ENCODE measurements at regions not wholly inside any gene's neighbourhood (a gene's known extent, or its start where the extent isn't known, plus 50 kb on each side); places are given as distances from the start of the nearest gene placed in this dataset.
"Not testable (repeated sequence)": the region's sequence is repeated elsewhere in the genome, so short reads cannot be mapped to it uniquely, and the experiment has no call there.

DNA sequence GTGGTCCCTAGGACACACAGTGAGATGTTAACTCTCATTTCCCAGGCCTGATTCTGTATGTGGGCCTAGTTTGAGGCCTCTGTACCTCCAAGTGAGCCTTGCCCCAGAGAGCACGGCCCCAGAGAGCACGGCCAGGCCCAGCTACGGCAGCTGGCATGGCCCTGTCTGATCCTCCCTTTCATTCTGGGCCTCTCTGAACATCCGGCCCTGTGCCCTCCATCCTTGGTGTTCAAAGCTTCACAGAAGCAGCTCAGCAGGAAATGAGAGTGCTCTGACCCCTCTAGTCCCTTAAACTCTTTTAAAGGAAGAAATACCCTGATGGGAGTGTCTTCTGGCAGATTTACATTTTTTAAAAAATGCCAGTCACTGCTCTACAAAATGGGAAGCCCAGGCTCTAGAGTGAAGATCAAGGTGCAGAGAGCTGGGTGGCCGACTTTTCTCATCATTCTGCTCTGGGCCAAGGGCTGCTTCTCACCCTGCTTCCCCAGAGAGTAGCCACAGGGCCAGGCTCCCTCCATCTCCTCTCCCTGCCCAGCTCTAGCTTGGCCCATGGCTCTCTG is 171.9 kb downstream of the RPS24 start:
- no peaks in the 10 kb centered on the region for H3K36me3 Mint-ChIP-seq
- H3K27me3 Mint-ChIP-seq: no peaks in the 10 kb centered on the region
- peaks cover 12% of the 10 kb centered on the region for H3K4me1 Mint-ChIP-seq
- H3K27ac Mint-ChIP-seq: peak overlapping the region; percentile 59
- DNase-seq: no peak
- no peak overlapping the region for H3K4me3 Mint-ChIP-seq
- no peaks in the 10 kb centered on the region for H3K9me3 Mint-ChIP-seq

DNA sequence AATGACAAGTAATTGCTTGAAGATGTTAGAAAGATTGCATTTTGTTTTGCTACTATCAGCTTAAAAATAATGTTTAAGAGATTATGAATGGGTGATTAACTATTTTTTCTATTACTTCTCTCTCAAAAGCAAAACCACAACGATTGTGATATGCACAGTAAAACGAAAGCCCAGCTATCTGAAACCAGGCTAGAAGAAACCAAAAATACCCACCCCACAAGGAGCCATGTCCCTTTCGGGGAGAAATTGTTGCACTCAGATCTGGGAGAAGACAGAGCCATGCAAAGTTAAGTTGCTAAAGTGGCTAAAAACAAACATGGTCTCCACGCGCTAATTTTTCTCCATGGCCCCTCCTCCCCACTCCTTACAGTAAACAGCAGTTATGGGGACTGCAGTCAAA is 173.6 kb downstream of the RPS24 start:
- H3K9me3 Mint-ChIP-seq: no peaks in the 10 kb centered on the region
- H3K36me3 Mint-ChIP-seq: no peaks in the 10 kb centered on the region
- no peak overlapping the region for H3K4me3 Mint-ChIP-seq
- H3K27me3 Mint-ChIP-seq: no peaks in the 10 kb centered on the region
- H3K27ac Mint-ChIP-seq: no peak overlapping the region
- no peak for DNase-seq
- peaks cover 12% of the 10 kb centered on the region for H3K4me1 Mint-ChIP-seq

DNA sequence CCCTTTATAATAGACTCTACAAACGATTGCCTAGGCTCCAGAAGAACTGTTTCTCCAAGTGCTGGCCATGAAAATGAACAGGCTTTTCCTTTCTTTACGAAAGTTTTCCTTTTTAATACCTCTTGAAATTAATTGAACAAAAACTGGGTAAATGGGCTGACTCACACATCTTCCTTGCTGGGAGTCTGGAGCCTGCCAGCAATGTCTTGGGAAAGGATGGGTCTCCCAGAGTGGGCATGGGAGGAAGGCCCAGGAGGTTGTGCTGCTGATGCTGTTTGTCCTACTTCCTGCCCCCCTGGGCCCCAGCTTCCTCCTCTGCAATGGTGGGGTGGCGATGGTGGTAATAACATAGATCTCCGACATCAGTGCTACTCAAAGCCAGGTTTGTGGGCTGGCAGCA is 174.1 kb downstream of the RPS24 start:
- Mint-ChIP-seq H3K27me3 (no peaks in the 10 kb centered on the region), H3K36me3 (no peaks in the 10 kb centered on the region), H3K4me3 (no peak overlapping the region), H3K9me3 (no peaks in the 10 kb centered on the region), H3K27ac (no peak overlapping the region), H3K4me1 (peaks cover 12% of the 10 kb centered on the region)
- DNase-seq: no peak

DNA sequence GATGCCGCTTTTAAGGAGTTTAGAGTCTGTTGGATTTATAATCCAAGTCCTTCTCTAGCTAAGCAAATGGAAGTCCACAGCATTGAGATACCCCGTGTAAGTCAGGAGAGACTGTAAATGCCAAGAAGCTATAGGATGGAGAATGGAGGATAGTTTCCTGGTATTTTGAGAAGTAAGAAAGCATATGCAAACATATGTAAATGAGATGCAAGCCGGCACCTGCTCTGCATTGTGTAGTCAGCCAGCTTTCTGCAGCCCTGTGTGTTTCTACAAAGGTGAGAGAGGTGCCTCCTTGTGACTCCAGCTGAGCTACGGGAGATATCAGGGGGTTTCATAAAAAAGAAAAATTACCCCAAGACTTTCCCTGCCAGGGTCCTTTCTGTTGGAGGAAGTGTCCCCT is 176.3 kb downstream of the RPS24 start:
- Mint-ChIP-seq H3K27me3 (no peaks in the 10 kb centered on the region), H3K36me3 (no peaks in the 10 kb centered on the region), H3K27ac (no peak overlapping the region), H3K4me1 (peaks cover 15% of the 10 kb centered on the region), H3K9me3 (no peaks in the 10 kb centered on the region), H3K4me3 (no peak overlapping the region)
- DNase-seq: no peak

DNA sequence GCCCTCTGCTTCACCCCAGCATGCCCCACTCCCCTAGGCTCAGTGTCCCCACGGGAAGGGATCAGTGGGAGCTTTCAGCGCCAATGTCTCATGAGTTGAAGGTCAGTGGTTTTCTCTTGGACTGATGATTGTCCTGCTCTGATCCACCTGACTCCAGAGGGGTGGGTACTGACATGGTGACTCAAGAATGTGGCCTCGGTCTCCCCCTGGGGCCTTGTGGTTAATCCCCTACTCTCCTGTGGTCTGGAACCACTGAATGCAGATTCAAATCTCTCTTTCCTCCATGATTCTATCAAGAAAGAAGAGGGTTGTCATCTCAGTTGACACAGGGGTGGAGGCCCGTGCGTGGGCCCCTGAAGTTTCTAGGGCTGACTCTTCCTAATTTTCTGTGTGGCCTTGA is 176.9 kb downstream of the RPS24 start:
- Mint-ChIP-seq H3K9me3 (no peaks in the 10 kb centered on the region), H3K4me3 (no peak overlapping the region), H3K4me1 (peaks cover 15% of the 10 kb centered on the region), H3K27ac (no peak overlapping the region), H3K27me3 (no peaks in the 10 kb centered on the region), H3K36me3 (no peaks in the 10 kb centered on the region)
- no peak for DNase-seq

DNA sequence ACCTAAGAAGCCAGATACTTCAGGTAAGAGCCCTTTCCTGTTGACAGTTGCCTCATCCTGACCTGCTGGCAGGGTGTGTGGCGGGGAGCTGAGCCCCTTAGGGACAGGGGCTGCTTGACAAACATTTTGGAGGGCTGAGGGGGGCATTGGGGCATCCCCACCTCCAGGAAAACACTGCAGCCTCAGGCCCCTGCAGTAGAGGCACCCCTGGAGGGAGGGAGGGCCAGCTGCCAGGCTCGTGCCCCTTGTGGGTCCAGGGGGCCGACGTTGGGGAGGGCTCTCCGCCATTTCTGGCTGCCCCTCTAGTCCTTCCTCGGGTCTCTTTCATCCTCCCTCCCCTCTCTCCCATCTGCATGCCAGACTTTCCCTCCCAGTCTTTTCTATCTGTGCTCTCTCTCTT is 177.3 kb downstream of the RPS24 start:
- Mint-ChIP-seq H3K36me3 (no peaks in the 10 kb centered on the region), H3K27me3 (no peaks in the 10 kb centered on the region), H3K4me1 (peaks cover 15% of the 10 kb centered on the region), H3K9me3 (no peaks in the 10 kb centered on the region), H3K4me3 (no peak overlapping the region), H3K27ac (no peak overlapping the region)
- no peak for DNase-seq

DNA sequence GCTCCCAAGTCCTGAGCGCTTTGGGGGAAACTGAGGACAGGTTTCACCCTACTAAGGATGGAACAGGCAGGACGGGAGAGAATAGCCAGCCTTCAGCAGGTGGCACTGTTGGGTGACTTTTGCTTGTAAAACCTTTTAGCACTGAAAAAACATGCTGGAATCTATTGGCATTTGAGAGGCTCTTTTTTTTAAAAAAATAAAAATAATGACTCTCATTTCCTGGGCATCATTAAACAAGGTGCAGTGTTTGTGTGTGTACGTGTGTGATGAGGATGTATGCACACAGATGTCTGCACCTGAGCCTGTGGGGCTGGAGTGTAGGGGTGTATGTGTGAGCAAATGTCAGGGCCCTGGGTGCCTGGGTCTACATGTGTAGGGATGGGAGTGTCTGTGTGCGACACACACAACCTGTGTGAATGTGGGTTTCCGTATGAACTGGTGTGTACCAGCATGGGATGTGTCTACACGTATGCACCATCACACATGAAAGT is 177.9 kb downstream of the RPS24 start:
- H3K4me1 Mint-ChIP-seq: peaks cover 17% of the 10 kb centered on the region
- no peak overlapping the region for H3K27ac Mint-ChIP-seq
- no peak for DNase-seq
- H3K27me3 Mint-ChIP-seq: no peaks in the 10 kb centered on the region
- no peaks in the 10 kb centered on the region for H3K36me3 Mint-ChIP-seq
- no peak overlapping the region for H3K4me3 Mint-ChIP-seq
- no peaks in the 10 kb centered on the region for H3K9me3 Mint-ChIP-seq

DNA sequence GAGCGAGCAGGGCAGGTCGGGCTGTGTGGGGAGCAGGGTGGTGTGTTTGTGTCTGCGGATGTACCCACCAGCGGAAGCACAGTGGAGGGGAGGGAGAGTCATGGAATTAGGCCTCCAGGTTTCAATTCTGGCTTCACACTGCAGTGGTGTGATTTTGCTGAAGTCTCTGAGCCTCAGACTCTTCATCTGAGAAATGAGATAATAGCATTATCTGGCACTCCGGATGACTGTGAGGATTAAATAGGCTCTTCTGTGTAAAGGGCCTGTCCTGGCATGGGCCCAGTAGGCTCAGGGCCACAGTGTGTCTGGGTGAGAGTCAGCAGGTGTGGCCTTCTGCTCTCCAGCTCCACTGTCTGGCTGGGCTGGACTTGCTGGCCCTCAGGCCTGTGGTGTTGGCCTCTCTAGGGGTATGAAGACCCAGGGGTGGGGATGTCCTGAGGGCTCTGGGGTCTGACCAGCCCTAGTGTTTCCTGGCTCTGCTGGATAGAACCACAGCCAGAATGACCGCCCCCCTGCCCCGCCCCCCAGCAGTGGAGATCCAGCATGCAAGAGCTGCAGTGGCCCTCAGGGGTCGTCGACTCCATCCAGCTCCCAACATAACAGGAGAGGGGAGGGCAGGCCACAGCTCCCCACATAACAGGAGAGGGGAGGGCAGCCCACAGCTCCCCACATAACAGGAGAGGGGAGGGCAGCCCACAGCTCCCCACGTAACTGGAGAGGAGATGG is 178.6 kb downstream of the RPS24 start:
- Mint-ChIP-seq H3K9me3 (no peaks in the 10 kb centered on the region), H3K27ac (no peak overlapping the region), H3K36me3 (no peaks in the 10 kb centered on the region), H3K4me3 (no peak overlapping the region), H3K4me1 (peaks cover 15% of the 10 kb centered on the region), H3K27me3 (peaks cover 3% of the 10 kb centered on the region)
- DNase-seq: no peak

DNA sequence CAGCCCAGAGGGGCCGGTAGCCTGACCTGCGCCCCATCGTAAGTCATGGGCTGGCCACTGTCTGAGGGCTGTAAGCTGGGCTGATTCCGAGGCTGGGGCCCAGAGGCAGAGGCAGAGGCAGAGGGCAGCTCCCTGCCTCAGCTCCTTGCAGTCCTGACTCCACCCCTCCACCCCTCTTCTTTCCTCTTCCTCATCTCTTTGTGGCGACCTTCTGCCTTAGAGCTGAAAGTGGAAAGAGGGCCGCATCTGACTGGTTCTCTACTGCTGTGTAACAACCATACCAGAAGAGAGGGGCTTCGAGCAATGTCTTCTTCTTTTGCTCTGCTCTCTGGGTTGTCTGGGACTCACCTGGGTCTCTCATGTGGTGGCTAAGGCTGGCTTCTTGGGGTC is 179.1 kb downstream of the RPS24 start:
- DNase-seq: no peak
- H3K9me3 Mint-ChIP-seq: no peaks in the 10 kb centered on the region
- peaks cover 15% of the 10 kb centered on the region for H3K4me1 Mint-ChIP-seq
- H3K27ac Mint-ChIP-seq: peak overlapping the region; percentile 56
- H3K27me3 Mint-ChIP-seq: peaks cover 6% of the 10 kb centered on the region
- no peak overlapping the region for H3K4me3 Mint-ChIP-seq
- H3K36me3 Mint-ChIP-seq: no peaks in the 10 kb centered on the region

DNA sequence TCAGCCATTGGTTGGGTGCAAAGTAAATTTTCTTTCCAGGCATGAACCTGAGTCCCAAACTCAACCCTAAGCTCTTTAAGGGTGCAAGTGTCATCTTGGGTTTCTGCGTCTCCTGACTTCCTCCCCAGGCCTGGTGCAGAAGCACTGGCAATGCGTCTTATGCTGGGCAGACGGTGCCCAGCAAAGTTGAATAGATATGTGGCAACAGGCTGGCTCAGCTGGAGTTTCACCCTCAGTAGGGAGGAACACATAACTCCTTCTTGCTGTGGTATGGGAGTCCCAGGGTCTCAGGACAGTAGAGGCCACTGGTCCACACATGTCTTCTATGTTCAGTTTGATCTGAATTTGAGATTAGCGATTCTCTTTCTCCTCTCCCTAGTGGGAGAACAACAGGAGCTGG is 181.3 kb downstream of the RPS24 start:
- no peak for DNase-seq
- peak overlapping the region; percentile 36 for H3K27ac Mint-ChIP-seq
- peaks cover 19% of the 10 kb centered on the region for H3K27me3 Mint-ChIP-seq
- no peaks in the 10 kb centered on the region for H3K36me3 Mint-ChIP-seq
- peaks cover 15% of the 10 kb centered on the region for H3K4me1 Mint-ChIP-seq
- H3K4me3 Mint-ChIP-seq: no peak overlapping the region
- no peaks in the 10 kb centered on the region for H3K9me3 Mint-ChIP-seq

DNA sequence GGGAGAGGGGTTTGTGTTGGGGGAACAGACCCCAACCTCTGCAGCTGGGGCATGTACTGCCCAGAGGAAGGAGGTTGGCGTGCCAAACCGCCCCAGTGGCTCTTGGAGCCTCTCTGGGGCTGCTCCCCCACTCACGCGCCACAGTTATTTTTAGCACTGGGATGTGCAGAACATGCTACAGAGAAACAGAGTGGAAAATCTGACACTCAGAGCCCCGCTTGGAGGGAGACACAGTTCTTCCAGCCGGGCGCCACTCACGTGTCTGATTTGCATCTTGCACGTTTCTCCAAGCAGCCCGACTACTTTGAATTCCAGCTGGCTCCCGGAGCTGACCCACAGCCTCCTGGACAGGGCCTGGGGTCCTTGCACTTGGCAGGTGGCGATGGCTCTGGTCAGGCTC is 182.0 kb downstream of the RPS24 start:
- H3K4me1 Mint-ChIP-seq: peaks cover 15% of the 10 kb centered on the region
- H3K9me3 Mint-ChIP-seq: no peaks in the 10 kb centered on the region
- peaks cover 23% of the 10 kb centered on the region for H3K27me3 Mint-ChIP-seq
- H3K27ac Mint-ChIP-seq: no peak overlapping the region
- H3K4me3 Mint-ChIP-seq: no peak overlapping the region
- H3K36me3 Mint-ChIP-seq: no peaks in the 10 kb centered on the region
- DNase-seq: peak; percentile 31

DNA sequence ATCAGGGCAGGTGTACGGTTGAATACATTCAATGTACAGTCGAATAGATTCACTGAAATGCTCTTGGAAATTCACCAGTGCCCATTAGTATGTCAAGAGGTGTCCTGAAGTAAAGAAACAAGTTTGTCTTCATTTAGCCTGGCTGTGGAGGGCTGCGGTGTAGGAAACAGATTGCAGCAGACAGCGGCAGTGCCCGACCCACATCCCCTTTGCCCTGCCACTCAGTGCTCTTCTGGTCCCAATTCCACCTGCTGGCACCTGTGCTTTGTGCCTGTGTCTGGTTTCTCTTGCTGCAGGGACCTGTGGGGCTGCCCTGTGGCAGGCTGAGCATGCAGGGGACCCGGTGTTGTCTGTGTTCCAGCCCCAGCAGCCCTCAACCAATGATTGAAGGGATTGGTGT is 183.7 kb downstream of the RPS24 start:
- no peak overlapping the region for H3K27ac Mint-ChIP-seq
- no peak overlapping the region for H3K4me3 Mint-ChIP-seq
- H3K36me3 Mint-ChIP-seq: no peaks in the 10 kb centered on the region
- DNase-seq: no peak
- peaks cover 23% of the 10 kb centered on the region for H3K27me3 Mint-ChIP-seq
- peaks cover 15% of the 10 kb centered on the region for H3K4me1 Mint-ChIP-seq
- no peaks in the 10 kb centered on the region for H3K9me3 Mint-ChIP-seq

DNA sequence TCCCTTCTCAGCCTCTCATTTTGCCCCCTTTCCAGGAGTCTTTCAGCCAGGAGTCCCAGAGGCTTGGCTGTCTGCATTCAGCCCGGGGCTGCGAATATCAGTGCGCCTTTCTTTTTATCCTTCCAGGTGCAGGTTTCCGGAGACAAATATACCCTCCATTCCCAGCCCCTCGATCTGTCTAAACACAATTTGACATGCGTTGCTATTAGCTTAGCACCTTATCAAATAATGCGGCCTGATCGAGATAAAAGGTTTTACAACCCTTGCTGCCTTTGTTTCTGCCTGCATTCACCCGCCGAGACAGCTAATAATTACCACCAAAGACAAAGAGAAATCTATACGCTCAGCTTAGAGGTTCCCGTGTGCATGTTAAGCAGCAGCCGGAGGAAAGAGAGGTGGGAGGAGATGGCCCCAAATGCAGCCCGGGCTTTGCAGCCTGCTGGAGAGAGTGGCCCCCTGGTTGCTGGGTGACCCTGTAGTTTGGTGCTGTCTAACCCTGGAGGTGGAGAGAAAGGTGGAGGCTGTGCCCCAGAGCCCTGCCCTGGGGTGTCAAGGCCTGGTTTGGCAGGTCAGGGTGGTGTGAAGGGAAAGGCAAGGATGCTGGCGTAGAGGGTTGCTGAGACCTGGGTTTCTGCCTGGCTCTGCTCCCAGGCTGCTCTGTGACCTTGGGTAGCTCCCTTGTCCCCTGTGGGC is 185.3 kb downstream of the RPS24 start:
- Mint-ChIP-seq H3K27ac (no peak overlapping the region), H3K4me3 (no peak overlapping the region)

DNA sequence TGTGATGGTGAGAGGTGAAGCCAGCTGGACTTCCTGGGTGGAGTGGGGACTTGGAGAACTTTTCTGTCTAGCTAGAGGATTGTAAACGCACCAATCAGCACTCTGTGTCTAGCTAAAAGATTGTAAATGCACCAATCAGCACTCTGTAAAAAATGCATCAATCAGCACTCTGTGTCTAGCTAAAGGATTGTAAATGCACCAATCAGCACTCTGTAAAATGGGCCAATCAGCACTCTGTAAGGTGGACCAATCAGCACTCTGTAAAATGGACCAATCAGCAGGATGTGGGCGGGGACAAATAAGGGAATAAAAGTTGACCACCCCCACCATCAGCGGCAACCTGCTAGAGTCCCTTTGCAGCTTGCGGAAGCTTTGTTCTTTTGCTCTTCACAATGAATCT is 185.9 kb downstream of the RPS24 start:
- H3K36me3 Mint-ChIP-seq, H3K9me3 Mint-ChIP-seq, H3K4me3 Mint-ChIP-seq: not testable (repeated sequence)

More for the DNA sequence above, 185.3 kb downstream of the RPS24 start:
- no peaks in the 10 kb centered on the region for H3K9me3 Mint-ChIP-seq
- peaks cover 13% of the 10 kb centered on the region for H3K4me1 Mint-ChIP-seq
- no peaks in the 10 kb centered on the region for H3K36me3 Mint-ChIP-seq
- no peak for DNase-seq
- peaks cover 23% of the 10 kb centered on the region for H3K27me3 Mint-ChIP-seq

DNA sequence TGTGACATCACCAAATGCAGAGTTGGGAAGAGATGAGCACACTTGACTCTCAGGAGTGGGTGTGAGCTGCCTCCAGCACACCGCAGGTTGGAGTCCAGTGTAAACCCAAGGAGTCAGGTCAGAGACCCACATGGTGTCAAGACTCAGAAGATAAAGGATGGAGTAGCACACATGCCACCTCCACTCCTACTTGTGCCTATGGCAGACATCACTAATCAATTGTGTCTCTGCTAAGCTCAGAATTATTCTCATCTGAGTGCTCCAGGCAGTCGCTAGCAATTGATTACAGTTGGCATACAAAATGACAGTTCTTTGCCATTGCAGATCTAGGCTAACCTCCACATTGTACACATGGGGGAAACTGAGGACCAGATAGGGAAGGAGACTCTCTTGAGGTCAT is 187.1 kb downstream of the RPS24 start:
- no peak overlapping the region for H3K4me3 Mint-ChIP-seq
- H3K27me3 Mint-ChIP-seq: peaks cover 23% of the 10 kb centered on the region
- no peaks in the 10 kb centered on the region for H3K36me3 Mint-ChIP-seq
- H3K4me1 Mint-ChIP-seq: peaks cover 4% of the 10 kb centered on the region
- no peak for DNase-seq
- H3K9me3 Mint-ChIP-seq: no peaks in the 10 kb centered on the region
- H3K27ac Mint-ChIP-seq: no peak overlapping the region

More for the DNA sequence above, 185.9 kb downstream of the RPS24 start:
- not testable (repeated sequence) for DNase-seq, H3K27ac Mint-ChIP-seq
- Mint-ChIP-seq H3K4me1 (peaks cover 13% of the 10 kb centered on the region), H3K27me3 (peaks cover 23% of the 10 kb centered on the region)

Measured in activated naive CD8-positive, alpha-beta T cell treated with anti-CD3 and anti-CD28 coated beads for 36 hours (primary cell).